Endothelial cell of umbilical vein (primary cell): ENCODE measurements at regions not wholly inside any gene's neighbourhood (a gene's known extent, or its start where the extent isn't known, plus 50 kb on each side); places are given as distances from the start of the nearest gene placed in this dataset.

ENCODE experiments used
- CTCF ChIP-seq, 2 donors: IDR thresholded peaks; 1 replicate in 1 of 2; 2 replicates in 1 of 2; pipeline ENCODE4 v1.5.1; 2011; ENCODE audit warnings: low read length in 2 of 2, mild to moderate bottlenecking in 2 of 2, moderate library complexity in 2 of 2, control low read depth in 1 of 2, inconsistent platforms in 1 of 2, low read depth in 1 of 2; ENCODE audit not compliant: insufficient read depth in 1 of 2; ENCODE audit errors: extremely low read depth in 1 of 2
- EZH2 ChIP-seq: IDR thresholded peaks from 2 replicates; pipeline ENCODE4 v1.6.1; 2012; ENCODE audit warnings: borderline replicate concordance, low read depth, mild to moderate bottlenecking, moderate library complexity, low read length, inconsistent platforms; ENCODE audit not compliant: severe bottlenecking
- MAX ChIP-seq: IDR thresholded peaks from 2 replicates; pipeline ENCODE4 v1.6.1; 2011; ENCODE audit not compliant: insufficient read depth, insufficient read length
- POLR2A ChIP-seq: IDR thresholded peaks from 2 replicates; pipeline ENCODE4 v1.6.1; 2012; ENCODE audit warnings: low read depth, mild to moderate bottlenecking, control low read depth, low read length
- POLR2AphosphoS5 ChIP-seq: IDR thresholded peaks from 2 replicates; pipeline ENCODE4 v1.6.1; 2012; ENCODE audit warnings: low read depth, mild to moderate bottlenecking, control low read depth, low read length, moderate library complexity; ENCODE audit not compliant: insufficient read depth

GRCh38 chr20:54290636-54291035, 82.7 kb downstream of the PFDN4 start:
- TF ChIP-seq POLR2AphosphoS5 = no peak
- TF ChIP-seq CTCF (IDR thresholded peaks at IDR 0.05; ENCODE audit: extremely low read depth in 1 of 2, insufficient read depth in 1 of 2, low read depth in 1 of 2, low read length in 2 of 2) = no peak
- no peak for TF ChIP-seq POLR2A
- no peak for TF ChIP-seq EZH2
- no peak for TF ChIP-seq MAX
